Neural crest cell (in vitro differentiated cells): ENCODE measurements at regions not wholly inside any gene's neighbourhood (a gene's known extent, or its start where the extent isn't known, plus 50 kb on each side); places are given as distances from the start of the nearest gene placed in this dataset.

ENCODE experiments used
- DNase-seq: peaks from one replicate; pipeline ENCODE4 v3.0.0; 2021; ENCODE audit warnings: low read depth, mixed read lengths, low spot score
- H3K27ac Mint-ChIP-seq: one replicate; pipeline ENCODE4 v1.8.0; 2021; ENCODE audit warnings: mild to moderate bottlenecking, mixed read lengths; ENCODE audit not compliant: unreplicated experiment
- H3K27me3 Mint-ChIP-seq: 2 replicates; pipeline ENCODE4 v1.8.0; 2021; ENCODE audit warnings: low read depth, mild to moderate bottlenecking, mixed read lengths
- H3K36me3 Mint-ChIP-seq: 2 replicates; pipeline ENCODE4 v1.8.0; 2021; ENCODE audit warnings: low read depth, mild to moderate bottlenecking, mixed read lengths
- H3K4me1 Mint-ChIP-seq: 2 replicates; pipeline ENCODE4 v1.8.0; 2021; ENCODE audit warnings: mixed read lengths
- H3K4me3 Mint-ChIP-seq: one replicate; pipeline ENCODE4 v1.8.0; 2021; ENCODE audit warnings: mild to moderate bottlenecking, mixed read lengths
- H3K9me3 Mint-ChIP-seq: 2 replicates; pipeline ENCODE4 v1.8.0; 2021; ENCODE audit warnings: mixed read lengths
- CTCF ChIP-seq: fragments of 200-600 bp; sonication (generic); conservative IDR thresholded peaks from 2 replicates; pipeline ENCODE4 v1.5.0; 2021; ENCODE audit warnings: antibody characterized with exemption, mild to moderate bottlenecking

GRCh38 chr6:169955731-169956437 lies 204.5 kb downstream of the ERMARD start:
- no peak for TF ChIP-seq CTCF
- Mint-ChIP-seq H3K4me3 (no peak overlapping the region), H3K27ac (no peak overlapping the region), H3K36me3 (no peaks in the 10 kb centered on the region), H3K27me3 (peaks cover 19% of the 10 kb centered on the region), H3K4me1 (no peaks in the 10 kb centered on the region), H3K9me3 (peaks cover 5% of the 10 kb centered on the region)
- no peak for DNase-seq

GRCh38 chr6:169954977-169955376 lies 203.6 kb downstream of the ERMARD start:
- TF ChIP-seq CTCF = no peak
- no peaks in the 10 kb centered on the region for H3K4me1 Mint-ChIP-seq
- H3K27ac Mint-ChIP-seq = no peak overlapping the region
- H3K27me3 Mint-ChIP-seq = peaks cover 23% of the 10 kb centered on the region
- H3K36me3 Mint-ChIP-seq = no peaks in the 10 kb centered on the region
- peaks cover 5% of the 10 kb centered on the region for H3K9me3 Mint-ChIP-seq
- H3K4me3 Mint-ChIP-seq = no peak overlapping the region
- DNase-seq = no peak

GRCh38 chr6:169953686-169954085 lies 202.3 kb downstream of the ERMARD start:
- Mint-ChIP-seq H3K27ac (no peak overlapping the region), H3K9me3 (peaks cover 5% of the 10 kb centered on the region), H3K27me3 (peaks cover 27% of the 10 kb centered on the region), H3K4me3 (no peak overlapping the region), H3K4me1 (no peaks in the 10 kb centered on the region), H3K36me3 (no peaks in the 10 kb centered on the region)
- TF ChIP-seq CTCF = no peak
- DNase-seq = no peak

GRCh38 chr6:169950558-169950957 lies 199.1 kb downstream of the ERMARD start:
- Mint-ChIP-seq H3K27ac (no peak overlapping the region), H3K9me3 (peaks cover 5% of the 10 kb centered on the region), H3K4me3 (no peak overlapping the region), H3K4me1 (no peaks in the 10 kb centered on the region), H3K36me3 (no peaks in the 10 kb centered on the region), H3K27me3 (peaks cover 34% of the 10 kb centered on the region)
- peak; percentile 23 for TF ChIP-seq CTCF
- no peak for DNase-seq

- H3K4me1 Mint-ChIP-seq = no peaks in the 10 kb centered on the region
- H3K4me3 Mint-ChIP-seq = no peak overlapping the region
- DNase-seq = no peak
- H3K27me3 Mint-ChIP-seq = peaks cover 31% of the 10 kb centered on the region
- H3K36me3 Mint-ChIP-seq = no peaks in the 10 kb centered on the region
- H3K9me3 Mint-ChIP-seq = peaks cover 5% of the 10 kb centered on the region
- no peak for TF ChIP-seq CTCF
- no peak overlapping the region for H3K27ac Mint-ChIP-seq
Observed at GRCh38 chr6:169949511-169950097, 198.2 kb downstream of the ERMARD start.
